Endothelial cell of umbilical vein (primary cell): ENCODE measurements at regions not wholly inside any gene's neighbourhood (a gene's known extent, or its start where the extent isn't known, plus 50 kb on each side); places are given as distances from the start of the nearest gene placed in this dataset.

Experiments used
- BruUV-seq: library from RNA; stranded (reverse); fragments of 400-500 nt; replicated peaks from 2 replicates; lab custom pipeline; 2021; lab: Mats Ljungman, UMichigan
- CTCF ChIA-PET: fragments of 300-600, 350-600 bp; sonication (Branson Sonifier 250); formaldehyde crosslinking; loops from one replicate; lab custom pipeline; 2021; ENCODE audit warnings: antibody characterized with exemption, inconsistent platforms; lab: Charles Lee
- POLR2A ChIA-PET: fragments of 300-600, 350-600 bp; sonication (Branson Sonifier 250); formaldehyde crosslinking; loops from one replicate; lab custom pipeline; 2021; ENCODE audit warnings: antibody characterized with exemption, inconsistent platforms; lab: Charles Lee
- DNase-seq: peaks from one replicate; pipeline ENCODE4 v3.0.0-alpha.2; 2011; ENCODE audit warnings: low read depth, low spot score
- FAIRE-seq: peaks from 2 replicates; lab custom pipeline; 2011; peaks lifted over from hg19 to GRCh38; lab: Jason Lieb, UNC
- H2AFZ ChIP-seq: 2 replicates; pipeline ENCODE4 v1.6.0; 2012; ENCODE audit warnings: low read depth, low read length, control low read depth, inconsistent platforms
- H3K27ac ChIP-seq: 2 replicates; pipeline ENCODE4 v1.5.1; 2011; ENCODE audit warnings: low read depth, mild to moderate bottlenecking, control low read depth, low read length, moderate library complexity; ENCODE audit not compliant: insufficient read depth
- H3K27me3 ChIP-seq, 2 experiments: 2 replicates each; pipeline versions ENCODE4 v1.6.0 to v1.6.1; 2011; ENCODE audit warnings: low read length in 2 of 2, mixed read lengths in 1 of 2; ENCODE audit not compliant: control insufficient read depth in 2 of 2, insufficient read depth in 2 of 2
- H3K36me3 ChIP-seq, 2 experiments: 2 replicates in 1 of 2; 3 replicates in 1 of 2; pipeline ENCODE4 v1.5.1; 2011; ENCODE audit warnings: low read length in 2 of 2, mild to moderate bottlenecking in 1 of 2, moderate library complexity in 1 of 2; ENCODE audit not compliant: control insufficient read depth in 2 of 2, insufficient read depth in 2 of 2; ENCODE audit errors: extremely low read depth in 1 of 2
- H3K4me1 ChIP-seq: 3 replicates; pipeline ENCODE4 v1.5.1; 2011; ENCODE audit warnings: mild to moderate bottlenecking, low read length; ENCODE audit not compliant: control insufficient read depth, insufficient read depth; ENCODE audit errors: extremely low read depth
- H3K4me2 ChIP-seq: 2 replicates; pipeline ENCODE4 v1.6.1; 2011; ENCODE audit warnings: low read length, control low read depth, mixed read lengths; ENCODE audit not compliant: insufficient read depth
- H3K4me3 ChIP-seq, 3 experiments: fragments of 200-600 bp in 1 of 3; sonication (generic), shearing (Covaris generic) in 1 of 3; replicated peaks in 1 of 3; 2 replicates each; pipeline ENCODE4 v1.5.1; 2011 to 2016; ENCODE audit warnings: control low read depth in 3 of 3, low read length in 3 of 3, mild to moderate bottlenecking in 2 of 3, inconsistent platforms in 1 of 3, low read depth in 1 of 3, moderate library complexity in 1 of 3; ENCODE audit not compliant: insufficient read depth in 1 of 3
- H3K79me2 ChIP-seq: 2 replicates; pipeline ENCODE4 v1.6.0; 2012; ENCODE audit warnings: low read length, inconsistent platforms; ENCODE audit not compliant: control insufficient read depth, insufficient read depth
- H3K9ac ChIP-seq: replicated peaks from 2 replicates; pipeline ENCODE3; 2011; ENCODE audit warnings: low read length, control low read depth; ENCODE audit not compliant: insufficient read depth; ENCODE audit errors: extremely low read depth
- H3K9me1 ChIP-seq: replicated peaks from 3 replicates; pipeline ENCODE4 v1.6.0; 2011; ENCODE audit warnings: mild to moderate bottlenecking, low read length; ENCODE audit not compliant: control insufficient read depth, insufficient read depth; ENCODE audit errors: extremely low read depth
- H3K9me3 ChIP-seq: replicated peaks from 2 replicates; pipeline ENCODE4 v1.5.1; 2012; ENCODE audit warnings: low read length, inconsistent platforms; ENCODE audit not compliant: control insufficient read depth, insufficient read depth
- H4K20me1 ChIP-seq: replicated peaks from 2 replicates; pipeline ENCODE3; 2011; ENCODE audit warnings: mild to moderate bottlenecking, low read length; ENCODE audit not compliant: control insufficient read depth, insufficient read depth; ENCODE audit errors: extremely low read depth
- EZH2 ChIP-seq: IDR thresholded peaks from 2 replicates; pipeline ENCODE4 v1.6.1; 2012; ENCODE audit warnings: borderline replicate concordance, low read depth, mild to moderate bottlenecking, moderate library complexity, low read length, inconsistent platforms; ENCODE audit not compliant: severe bottlenecking
- FOS ChIP-seq: IDR thresholded peaks from 2 replicates; pipeline ENCODE4 v1.6.1; 2011; ENCODE audit warnings: mild to moderate bottlenecking, low read length, moderate library complexity, borderline replicate concordance; ENCODE audit not compliant: insufficient read depth
- GATA2 ChIP-seq: IDR thresholded peaks from 2 replicates; pipeline ENCODE4 v1.7.0; 2011; ENCODE audit warnings: low read depth, mild to moderate bottlenecking, moderate library complexity, mixed read lengths, low read length; ENCODE audit not compliant: insufficient read length, insufficient read depth
- JUN ChIP-seq: IDR thresholded peaks from 2 replicates; pipeline ENCODE4 v1.6.1; 2011; ENCODE audit warnings: borderline replicate concordance, low read depth; ENCODE audit not compliant: insufficient read length, insufficient read depth
- MAX ChIP-seq: IDR thresholded peaks from 2 replicates; pipeline ENCODE4 v1.6.1; 2011; ENCODE audit not compliant: insufficient read depth, insufficient read length
- MYC ChIP-seq: IDR thresholded peaks from one replicate; pipeline ENCODE4 v1.6.1; 2011; ENCODE audit warnings: mild to moderate bottlenecking, low read depth, low read length
- POLR2A ChIP-seq: IDR thresholded peaks from 2 replicates; pipeline ENCODE4 v1.6.1; 2012; ENCODE audit warnings: low read depth, mild to moderate bottlenecking, control low read depth, low read length
- POLR2AphosphoS5 ChIP-seq: IDR thresholded peaks from 2 replicates; pipeline ENCODE4 v1.6.1; 2012; ENCODE audit warnings: low read depth, mild to moderate bottlenecking, control low read depth, low read length, moderate library complexity; ENCODE audit not compliant: insufficient read depth
- dilution Hi-C: fragments of 300-500 bp; cut with MboI; formaldehyde crosslinking; loops from one replicate; pipeline ENCODE4 v1.15.0; 2019; ENCODE audit warnings: low sequenced_read_pairs; ENCODE audit not compliant: extremely low pct_ligation_motif_present
- intact Hi-C: fragments of 100-400 bp; cut with micrococcal nuclease; formaldehyde crosslinking; loops from one replicate; pipeline ENCODE4 v1.10.0; 2022
- TF ChIP-seq, protein P1 (sequence below), 2 donors: IDR thresholded peaks; 1 replicate in 1 of 2; 2 replicates in 1 of 2; pipeline ENCODE4 v1.5.1; 2011; ENCODE audit warnings: low read length in 2 of 2, mild to moderate bottlenecking in 2 of 2, moderate library complexity in 2 of 2, control low read depth in 1 of 2, inconsistent platforms in 1 of 2, low read depth in 1 of 2; ENCODE audit not compliant: insufficient read depth in 1 of 2; ENCODE audit errors: extremely low read depth in 1 of 2

DNA sequence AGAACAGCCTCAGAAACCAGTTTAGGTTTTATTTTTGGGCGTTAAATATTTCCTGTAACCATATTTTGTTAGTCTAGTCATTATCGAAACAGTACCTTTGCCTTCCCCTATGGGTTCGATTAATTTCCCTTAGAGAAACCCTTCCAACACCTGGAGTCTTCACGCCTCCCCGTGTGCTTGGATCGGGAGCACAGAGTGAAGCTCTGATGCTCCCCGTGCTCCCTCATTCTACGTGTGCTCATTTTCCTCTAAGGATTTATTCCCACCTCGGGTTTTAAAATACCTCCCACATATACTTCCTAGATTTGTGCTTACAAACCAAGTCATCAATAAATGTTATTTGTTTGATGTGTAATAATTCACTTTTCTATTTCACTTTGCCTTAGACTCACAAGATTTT is 142.4 kb downstream of the TTLL2 start:
- no peak overlapping the region for H3K4me2 ChIP-seq
- no peaks in the 10 kb centered on the region for H4K20me1 ChIP-seq
- no peaks in the 10 kb centered on the region for H3K36me3 ChIP-seq
- ChIA-PET POLR2A (no interaction called here), CTCF (interaction anchor here (0.7 kb wide), 1 partner anchor 18 kb away, joined by 3 read pairs; no protein-coding TSS in a partner anchor)
- H3K79me2 ChIP-seq, result no peaks in the 10 kb centered on the region
- dilution Hi-C loops (no loop called here), intact Hi-C loops (no loop called here)
- TF ChIP-seq, protein P1, sequence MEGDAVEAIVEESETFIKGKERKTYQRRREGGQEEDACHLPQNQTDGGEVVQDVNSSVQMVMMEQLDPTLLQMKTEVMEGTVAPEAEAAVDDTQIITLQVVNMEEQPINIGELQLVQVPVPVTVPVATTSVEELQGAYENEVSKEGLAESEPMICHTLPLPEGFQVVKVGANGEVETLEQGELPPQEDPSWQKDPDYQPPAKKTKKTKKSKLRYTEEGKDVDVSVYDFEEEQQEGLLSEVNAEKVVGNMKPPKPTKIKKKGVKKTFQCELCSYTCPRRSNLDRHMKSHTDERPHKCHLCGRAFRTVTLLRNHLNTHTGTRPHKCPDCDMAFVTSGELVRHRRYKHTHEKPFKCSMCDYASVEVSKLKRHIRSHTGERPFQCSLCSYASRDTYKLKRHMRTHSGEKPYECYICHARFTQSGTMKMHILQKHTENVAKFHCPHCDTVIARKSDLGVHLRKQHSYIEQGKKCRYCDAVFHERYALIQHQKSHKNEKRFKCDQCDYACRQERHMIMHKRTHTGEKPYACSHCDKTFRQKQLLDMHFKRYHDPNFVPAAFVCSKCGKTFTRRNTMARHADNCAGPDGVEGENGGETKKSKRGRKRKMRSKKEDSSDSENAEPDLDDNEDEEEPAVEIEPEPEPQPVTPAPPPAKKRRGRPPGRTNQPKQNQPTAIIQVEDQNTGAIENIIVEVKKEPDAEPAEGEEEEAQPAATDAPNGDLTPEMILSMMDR (IDR thresholded peaks at IDR 0.05; ENCODE audit: extremely low read depth in 1 of 2, insufficient read depth in 1 of 2, low read depth in 1 of 2, low read length in 2 of 2), result no peak
- TF ChIP-seq POLR2AphosphoS5 (no peak), MYC (no peak), GATA2 (no peak), POLR2A (no peak), FOS (no peak), EZH2 (no peak), JUN (no peak), MAX (no peak)
- no peak for FAIRE-seq
- H2AFZ ChIP-seq, result no peak overlapping the region
- H3K4me1 ChIP-seq, result peaks cover 6% of the 10 kb centered on the region
- H3K27ac ChIP-seq, result no peak overlapping the region
- no peaks in the 10 kb centered on the region for H3K9me1 ChIP-seq
- no peak overlapping the region for H3K9ac ChIP-seq
- H3K9me3 ChIP-seq, result no peaks in the 10 kb centered on the region
- no peak overlapping the region for H3K4me3 ChIP-seq
- no peak for DNase-seq
- H3K27me3 ChIP-seq, result no peaks in the 10 kb centered on the region
- BruUV-seq, result no TSS peak
